Liver (tissue), 3 donors: ENCODE measurements at regions not wholly inside any gene's neighbourhood (a gene's known extent, or its start where the extent isn't known, plus 50 kb on each side); places are given as distances from the start of the nearest gene placed in this dataset.

Experiments used
- CTCF ChIP-seq: fragments of 150-350 bp; IDR thresholded peaks from 2 replicates; pipeline ENCODE4 v1.5.1; 2017; ENCODE audit warnings: improper control_type of control experiment, low read depth, low read length; ENCODE audit not compliant: missing input control
- RAD21 ChIP-seq, 2 donors: IDR thresholded peaks; 2 replicates each; pipeline ENCODE4 v1.6.1; 2016; ENCODE audit warnings: antibody characterized with exemption in 2 of 2, mild to moderate bottlenecking in 2 of 2
- RXRA ChIP-seq, 2 donors: IDR thresholded peaks; 2 replicates each; pipeline ENCODE4 v1.6.1; 2017 to 2018; ENCODE audit warnings: antibody characterized with exemption in 2 of 2, mild to moderate bottlenecking in 1 of 2
- TAF1 ChIP-seq: conservative IDR thresholded peaks from 2 replicates; pipeline ENCODE4 v1.6.1; 2016; ENCODE audit warnings: antibody characterized with exemption, mild to moderate bottlenecking
- donor health status: healthy.
- donor health status: healthy.

GRCh38 chr13:73667756-73668155 lies 466.4 kb downstream of the KLF12 start:
- TF ChIP-seq CTCF: no peak
- no peak for TF ChIP-seq RAD21 (IDR thresholded peaks at IDR 0.05)
- TF ChIP-seq TAF1: no peak
- TF ChIP-seq RXRA (IDR thresholded peaks at IDR 0.05): no peak
